NT2/D1 (cell line): ENCODE measurements at regions not wholly inside any gene's neighbourhood (a gene's known extent, or its start where the extent isn't known, plus 50 kb on each side); places are given as distances from the start of the nearest gene placed in this dataset.

ENCODE experiments used
- SUZ12 ChIP-seq: IDR thresholded peaks from 2 replicates; pipeline ENCODE4 v1.6.1; 2011; ENCODE audit not compliant: insufficient read length, insufficient read depth; ENCODE audit errors: extremely low read depth
- YY1 ChIP-seq: IDR thresholded peaks from 2 replicates; pipeline ENCODE4 v1.6.1; 2011; ENCODE audit not compliant: insufficient read length, insufficient read depth
- ZNF274 ChIP-seq: IDR thresholded peaks from 2 replicates; pipeline ENCODE4 v1.6.1; 2011; ENCODE audit warnings: mild to moderate bottlenecking, low read depth, low read length

DNA sequence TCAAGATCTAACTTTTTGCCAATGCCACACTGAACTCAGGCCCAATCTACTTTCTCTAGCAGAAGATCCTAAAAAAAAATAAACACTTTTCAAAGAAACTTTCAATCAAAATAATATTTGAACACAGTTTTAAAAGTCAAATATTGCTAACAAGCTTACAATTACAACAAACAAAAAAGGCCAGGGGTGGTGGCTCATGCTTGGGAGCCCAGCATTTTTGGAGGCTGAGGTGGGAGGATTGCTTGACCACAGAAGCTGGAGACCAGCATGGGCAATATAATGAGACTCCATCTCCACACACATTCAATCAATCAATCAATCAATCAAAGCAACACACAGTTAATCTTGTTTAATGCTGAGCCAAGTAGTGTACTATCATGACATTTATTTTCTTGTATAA is 149.2 kb downstream of the CYP26A1 start:
- no peak for TF ChIP-seq SUZ12
- TF ChIP-seq YY1 = no peak
- TF ChIP-seq ZNF274 = no peak
